Hepatocyte (in vitro differentiated cells): ENCODE measurements at regions not wholly inside any gene's neighbourhood (a gene's known extent, or its start where the extent isn't known, plus 50 kb on each side); places are given as distances from the start of the nearest gene placed in this dataset.
"Not testable (repeated sequence)": the region's sequence is repeated elsewhere in the genome, so short reads cannot be mapped to it uniquely, and the experiment has no call there.

Source experiments
- DNase-seq: peaks from one replicate; pipeline ENCODE4 v3.0.0-alpha.2; 2016; ENCODE audit warnings: low spot score
- H2AFZ ChIP-seq: fragments of 200-600 bp; sonication (generic); 2 replicates; pipeline ENCODE4 v1.6.0; 2016; ENCODE audit warnings: antibody characterized with exemption, mild to moderate bottlenecking
- H3K27ac ChIP-seq: fragments of 200-600 bp; sonication (generic); 2 replicates; pipeline ENCODE4 v1.5.1; 2016; ENCODE audit warnings: mild to moderate bottlenecking
- H3K27me3 ChIP-seq: fragments of 200-600 bp; sonication (generic); 2 replicates; pipeline ENCODE4 v1.6.1; 2016
- H3K36me3 ChIP-seq: fragments of 200-600 bp; sonication (generic); replicated peaks from 2 replicates; pipeline ENCODE4 v1.5.1; 2016; ENCODE audit warnings: low read depth; ENCODE audit not compliant: insufficient read depth
- H3K4me1 ChIP-seq: fragments of 200-600 bp; sonication (generic); 2 replicates; pipeline ENCODE4 v1.5.1; 2016; ENCODE audit warnings: mild to moderate bottlenecking, moderate library complexity; ENCODE audit not compliant: insufficient read depth
- H3K4me2 ChIP-seq: fragments of 200-600 bp; sonication (generic); 2 replicates; pipeline ENCODE4 v1.6.0; 2016
- H3K4me3 ChIP-seq: fragments of 200-600 bp; sonication (generic); 2 replicates; pipeline ENCODE4 v1.5.1; 2016; ENCODE audit warnings: mild to moderate bottlenecking
- H3K79me2 ChIP-seq: fragments of 200-600 bp; sonication (generic); 2 replicates; pipeline ENCODE4 v1.6.0; 2017; ENCODE audit warnings: mild to moderate bottlenecking
- H3K9me2 ChIP-seq: fragments of 200-600 bp; sonication (generic); replicated peaks from 2 replicates; pipeline ENCODE4 v1.6.0; 2017; ENCODE audit warnings: mild to moderate bottlenecking; ENCODE audit not compliant: insufficient read depth
- H3K9me3 ChIP-seq: fragments of 200-600 bp; sonication (generic); 2 replicates; pipeline ENCODE4 v1.5.1; 2016; ENCODE audit warnings: low read depth, mild to moderate bottlenecking
- H4K20me1 ChIP-seq: fragments of 200-600 bp; sonication (generic); 2 replicates; pipeline ENCODE4 v1.6.0; 2016; ENCODE audit warnings: mild to moderate bottlenecking; ENCODE audit not compliant: insufficient read depth, poor library complexity, severe bottlenecking
- EZH2 ChIP-seq: fragments of 200-600 bp; sonication (generic); IDR thresholded peaks from 2 replicates; pipeline ENCODE4 v1.6.1; 2016; ENCODE audit warnings: antibody characterized with exemption, mild to moderate bottlenecking, borderline replicate concordance
- EZH2phosphoT487 ChIP-seq: fragments of 200-600 bp; sonication (generic); IDR thresholded peaks from one replicate; pipeline ENCODE4 v1.6.1; 2018; ENCODE audit warnings: antibody characterized with exemption, mild to moderate bottlenecking, low read depth, moderate library complexity; ENCODE audit not compliant: unreplicated experiment, severe bottlenecking
- WGBS: methylation state at CpG from one replicate; pipeline ENCODE4 v1.1.6; 2016; ENCODE audit warnings: low lambda C conversion rate; ENCODE audit errors: missing lambda C conversion rate; 5-methylcytosine and 5-hydroxymethylcytosine counted together
- TF ChIP-seq, protein P1 (sequence below): fragments of 200-600 bp; sonication (generic); IDR thresholded peaks from 2 replicates; pipeline ENCODE4 v1.5.1; 2016; ENCODE audit warnings: antibody characterized with exemption, mild to moderate bottlenecking; ENCODE audit not compliant: poor library complexity

DNA sequence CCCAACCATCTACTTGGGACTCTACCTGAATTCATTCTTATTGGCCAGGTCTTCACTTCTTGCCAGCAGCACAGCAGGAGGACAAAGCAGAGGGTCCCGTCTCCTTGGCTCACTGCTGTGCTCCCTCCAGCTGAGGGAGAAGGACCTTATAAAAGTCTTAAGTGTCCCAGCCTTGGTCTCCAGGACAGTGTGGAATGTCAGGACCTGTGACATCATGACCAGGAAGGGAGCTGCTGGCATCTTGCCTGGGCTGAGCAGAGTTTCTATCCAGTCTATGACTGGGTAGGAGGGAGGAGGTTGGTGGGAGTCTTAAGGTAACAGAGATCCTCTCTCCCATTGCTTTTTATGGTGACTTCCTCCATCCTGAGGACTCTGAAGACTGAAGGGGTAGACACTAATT, 56.6 kb upstream of the ANKRD10 start:
- no peak overlapping the region for H2AFZ ChIP-seq
- H3K27ac ChIP-seq = no peak overlapping the region
- WGBS = 91% methylated on average over 1 of the region's 1 CpG
- H3K9me3 ChIP-seq = no peaks in the 10 kb centered on the region
- H3K4me2 ChIP-seq = no peak overlapping the region
- H3K27me3 ChIP-seq = no peaks in the 10 kb centered on the region
- no peak for DNase-seq
- H3K36me3 ChIP-seq = no peaks in the 10 kb centered on the region
- no peaks in the 10 kb centered on the region for H4K20me1 ChIP-seq
- no peak for TF ChIP-seq EZH2phosphoT487
- no peak for TF ChIP-seq EZH2
- TF ChIP-seq, protein P1, sequence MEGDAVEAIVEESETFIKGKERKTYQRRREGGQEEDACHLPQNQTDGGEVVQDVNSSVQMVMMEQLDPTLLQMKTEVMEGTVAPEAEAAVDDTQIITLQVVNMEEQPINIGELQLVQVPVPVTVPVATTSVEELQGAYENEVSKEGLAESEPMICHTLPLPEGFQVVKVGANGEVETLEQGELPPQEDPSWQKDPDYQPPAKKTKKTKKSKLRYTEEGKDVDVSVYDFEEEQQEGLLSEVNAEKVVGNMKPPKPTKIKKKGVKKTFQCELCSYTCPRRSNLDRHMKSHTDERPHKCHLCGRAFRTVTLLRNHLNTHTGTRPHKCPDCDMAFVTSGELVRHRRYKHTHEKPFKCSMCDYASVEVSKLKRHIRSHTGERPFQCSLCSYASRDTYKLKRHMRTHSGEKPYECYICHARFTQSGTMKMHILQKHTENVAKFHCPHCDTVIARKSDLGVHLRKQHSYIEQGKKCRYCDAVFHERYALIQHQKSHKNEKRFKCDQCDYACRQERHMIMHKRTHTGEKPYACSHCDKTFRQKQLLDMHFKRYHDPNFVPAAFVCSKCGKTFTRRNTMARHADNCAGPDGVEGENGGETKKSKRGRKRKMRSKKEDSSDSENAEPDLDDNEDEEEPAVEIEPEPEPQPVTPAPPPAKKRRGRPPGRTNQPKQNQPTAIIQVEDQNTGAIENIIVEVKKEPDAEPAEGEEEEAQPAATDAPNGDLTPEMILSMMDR = no peak
- no peaks in the 10 kb centered on the region for H3K9me2 ChIP-seq
- no peaks in the 10 kb centered on the region for H3K4me1 ChIP-seq
- no peaks in the 10 kb centered on the region for H3K79me2 ChIP-seq
- no peak overlapping the region for H3K4me3 ChIP-seq

DNA sequence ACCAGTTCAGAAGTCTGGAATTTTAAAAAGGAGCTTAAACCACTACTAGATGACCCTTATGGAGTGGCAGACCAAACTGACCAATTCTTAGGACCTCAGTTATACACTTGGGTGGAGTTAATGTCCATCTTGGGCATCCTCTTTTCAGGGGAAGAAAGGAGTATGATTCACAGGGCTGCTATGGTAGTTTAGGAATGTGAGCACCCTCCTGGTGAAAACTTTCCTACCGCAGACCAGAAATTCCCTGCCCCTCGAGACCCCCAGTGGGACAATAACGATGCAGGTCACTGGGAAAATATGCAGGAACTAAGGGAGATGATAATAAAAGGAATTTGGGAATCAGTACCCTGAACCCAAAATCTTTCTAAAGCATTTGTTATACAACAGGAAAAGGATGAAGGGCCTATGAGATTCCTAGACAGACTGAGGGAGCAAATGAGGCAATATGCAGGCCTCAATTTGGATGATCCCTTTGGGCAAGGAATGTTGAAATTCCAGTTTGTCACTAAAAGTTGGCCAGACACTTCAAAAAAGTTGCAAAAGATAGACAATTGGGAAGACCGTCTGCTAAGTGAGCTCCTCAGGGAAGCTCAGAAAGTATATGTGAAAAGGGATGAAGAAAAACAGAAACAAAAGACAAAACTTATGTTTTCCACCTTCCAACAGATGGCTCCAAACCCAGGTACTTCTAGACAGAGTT, 52.4 kb upstream of the ANKRD10 start:
- not testable (repeated sequence) for H3K4me2 ChIP-seq, H3K9me3 ChIP-seq, H2AFZ ChIP-seq, H3K79me2 ChIP-seq, H3K4me1 ChIP-seq, H3K27ac ChIP-seq, H4K20me1 ChIP-seq, H3K4me3 ChIP-seq, H3K27me3 ChIP-seq, DNase-seq, H3K9me2 ChIP-seq, H3K36me3 ChIP-seq
- WGBS = 76% methylated on average over 4 of the region's 4 CpGs

DNA sequence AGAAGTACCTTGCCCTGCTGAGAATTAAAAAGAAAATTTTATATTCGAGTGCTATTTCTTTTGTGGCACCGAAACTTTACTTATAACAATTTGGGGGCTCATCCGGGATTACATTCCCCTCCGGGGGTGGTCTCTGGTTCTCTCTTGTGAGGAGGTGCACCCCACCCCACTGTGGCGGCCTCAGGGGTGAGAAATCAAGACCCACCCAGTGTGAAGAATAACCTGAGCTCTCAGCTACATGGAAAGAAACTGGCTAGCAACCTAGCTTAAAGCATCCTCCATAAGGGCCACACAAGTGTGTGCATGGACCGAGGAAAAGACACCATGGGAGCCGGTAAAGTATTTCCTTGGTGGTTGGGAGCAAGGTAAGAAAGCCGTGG, 50.9 kb upstream of the ANKRD10 start:
- H3K36me3 ChIP-seq = no peaks in the 10 kb centered on the region
- 92% methylated on average over 8 of the region's 8 CpGs for WGBS
- H3K4me2 ChIP-seq = no peak overlapping the region
- H3K27ac ChIP-seq = peak overlapping the region; percentile 79
- no peak overlapping the region for H3K4me3 ChIP-seq
- no peak for TF ChIP-seq EZH2phosphoT487
- TF ChIP-seq EZH2 = no peak
- TF ChIP-seq, protein P1 = no peak
- H3K9me2 ChIP-seq = no peaks in the 10 kb centered on the region
- H3K9me3 ChIP-seq = no peaks in the 10 kb centered on the region
- no peaks in the 10 kb centered on the region for H3K4me1 ChIP-seq
- no peaks in the 10 kb centered on the region for H3K27me3 ChIP-seq
- H3K79me2 ChIP-seq = no peaks in the 10 kb centered on the region
- no peak overlapping the region for H2AFZ ChIP-seq
- no peaks in the 10 kb centered on the region for H4K20me1 ChIP-seq
- DNase-seq = no peak

DNA sequence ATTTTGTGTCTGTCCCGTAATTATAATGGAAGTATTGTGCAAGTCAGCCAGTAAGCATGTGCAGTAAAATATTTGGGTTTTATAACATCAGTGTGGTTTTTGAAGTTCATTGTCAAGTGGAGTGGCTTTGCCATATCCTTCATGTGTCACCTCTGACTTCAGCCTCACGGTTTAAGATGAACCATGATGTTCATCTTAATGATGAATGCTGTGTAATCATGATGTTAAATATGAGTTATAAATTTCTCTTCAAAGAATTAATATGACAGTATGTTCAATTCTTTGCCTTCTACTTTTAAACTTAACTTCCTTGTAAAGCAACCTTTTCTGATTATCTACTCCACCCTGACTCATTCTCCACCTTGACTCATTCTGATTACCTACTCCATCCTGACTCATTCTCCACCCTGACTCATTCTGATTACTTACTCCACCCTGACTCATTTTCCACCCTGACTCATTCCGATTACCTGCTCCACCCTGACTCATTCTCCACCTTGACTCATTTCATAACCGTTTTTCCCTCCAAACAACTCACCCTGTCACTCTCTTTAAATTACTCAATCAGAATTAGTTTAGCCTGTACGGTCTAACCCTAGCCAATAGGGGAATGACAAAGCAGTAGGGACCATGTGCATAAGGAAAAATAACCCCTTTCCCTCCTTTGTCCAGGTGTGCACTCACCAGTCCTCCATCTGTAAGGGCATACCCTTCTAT, 50.3 kb upstream of the ANKRD10 start:
- TF ChIP-seq EZH2 (no peak), EZH2phosphoT487 (no peak)
- TF ChIP-seq, protein P1 = no peak
- no peak overlapping the region for H3K4me3 ChIP-seq
- no peaks in the 10 kb centered on the region for H3K79me2 ChIP-seq
- peak overlapping the region; percentile 91 for H3K27ac ChIP-seq
- H2AFZ ChIP-seq = no peak overlapping the region
- no peaks in the 10 kb centered on the region for H3K9me2 ChIP-seq
- no peaks in the 10 kb centered on the region for H3K4me1 ChIP-seq
- H3K9me3 ChIP-seq = no peaks in the 10 kb centered on the region
- H3K27me3 ChIP-seq = no peaks in the 10 kb centered on the region
- H3K4me2 ChIP-seq = no peak overlapping the region
- DNase-seq = peak; percentile 63
- no peaks in the 10 kb centered on the region for H3K36me3 ChIP-seq
- WGBS = 76% methylated on average over 5 of the region's 5 CpGs
- no peaks in the 10 kb centered on the region for H4K20me1 ChIP-seq
